GM20000 (cell line): ENCODE measurements at regions not wholly inside any gene's neighbourhood (a gene's known extent, or its start where the extent isn't known, plus 50 kb on each side); places are given as distances from the start of the nearest gene placed in this dataset.
"Not testable (repeated sequence)": the region's sequence is repeated elsewhere in the genome, so short reads cannot be mapped to it uniquely, and the experiment has no call there.

ENCODE experiments used
- DNase-seq: peaks from one replicate; pipeline ENCODE4 v3.0.0; 2012; ENCODE audit warnings: low spot score
- CTCF ChIP-seq: IDR thresholded peaks from 2 replicates; pipeline ENCODE4 v1.5.1; 2012; ENCODE audit warnings: mild to moderate bottlenecking, control low read depth; ENCODE audit errors: extremely low read depth, missing control alignments

GRCh38 chr19:31470952-31471351 lies 121.7 kb upstream of the TSHZ3 start:
- no peak for DNase-seq
- no peak for TF ChIP-seq CTCF

- DNase-seq, result no peak
- TF ChIP-seq CTCF, result no peak
Measured at GRCh38 chr19:31478241-31478640, 129.0 kb upstream of the TSHZ3 start.

GRCh38 chr19:31483226-31483857 lies 134.1 kb upstream of the TSHZ3 start:
- DNase-seq, result no peak
- TF ChIP-seq CTCF, result no peak

GRCh38 chr19:31484858-31485410 lies 135.7 kb upstream of the TSHZ3 start:
- not testable (repeated sequence) for DNase-seq

- no peak for TF ChIP-seq CTCF
- no peak for DNase-seq
Measured at GRCh38 chr19:31485472-31485871, 136.2 kb upstream of the TSHZ3 start.

GRCh38 chr19:31491242-31491641 lies 142.0 kb upstream of the TSHZ3 start:
- TF ChIP-seq CTCF, result no peak
- DNase-seq, result no peak

GRCh38 chr19:31492050-31492449 lies 142.8 kb upstream of the TSHZ3 start:
- TF ChIP-seq CTCF, result no peak
- DNase-seq, result no peak

- DNase-seq, result no peak
- TF ChIP-seq CTCF, result no peak
Measured at GRCh38 chr19:31496076-31496475, 146.8 kb upstream of the TSHZ3 start.
